H1 (cell line): ENCODE measurements at regions not wholly inside any gene's neighbourhood (a gene's known extent, or its start where the extent isn't known, plus 50 kb on each side); places are given as distances from the start of the nearest gene placed in this dataset.

Source experiments
- CTCF ChIA-PET: fragments of 300-600 bp; sonication (Branson Sonifier 250); formaldehyde crosslinking; loops from one replicate; lab custom pipeline; 2021; ENCODE audit not compliant: partially characterized antibody; lab: Charles Lee
- POLR2A ChIA-PET: fragments of 300-600 bp; sonication (Branson Sonifier 250); formaldehyde crosslinking; loops from one replicate; lab custom pipeline; 2021; ENCODE audit warnings: inconsistent platforms; ENCODE audit not compliant: partially characterized antibody; lab: Charles Lee
- DNase-seq, 2 experiments: peaks; one replicate each; pipeline versions ENCODE4 v3.0.0 to v3.0.0-alpha.2; 2010 to 2022; ENCODE audit warnings: low spot score in 2 of 2, low read depth in 1 of 2, mixed read lengths in 1 of 2
- FAIRE-seq: peaks from 2 replicates; lab custom pipeline; 2011; peaks lifted over from hg19 to GRCh38; lab: Jason Lieb, UNC
- H2AFZ ChIP-seq: 2 replicates; pipeline ENCODE4 v1.8.1; 2012; ENCODE audit warnings: low read length, inconsistent platforms
- H2AK5ac ChIP-seq: 2 replicates; pipeline ENCODE4 v1.6.1; 2013; ENCODE audit warnings: low read depth, low read length
- H2BK120ac ChIP-seq: replicated peaks from 2 replicates; pipeline ENCODE3; 2013; ENCODE audit warnings: low read depth, low read length, inconsistent platforms
- H2BK12ac ChIP-seq: 2 replicates; pipeline ENCODE4 v1.6.1; 2013; ENCODE audit warnings: low read depth, low read length
- H2BK15ac ChIP-seq: 2 replicates; pipeline ENCODE4 v1.6.1; 2013; ENCODE audit warnings: low read length
- H2BK20ac ChIP-seq: 2 replicates; pipeline ENCODE4 v1.6.1; 2013; ENCODE audit warnings: low read length
- H2BK5ac ChIP-seq: 2 replicates; pipeline ENCODE4 v1.6.1; 2013; ENCODE audit warnings: low read depth, low read length
- H3K14ac ChIP-seq: 2 replicates; pipeline ENCODE4 v1.6.1; 2013; ENCODE audit warnings: inconsistent platforms; ENCODE audit not compliant: insufficient read length
- H3K18ac ChIP-seq: 2 replicates; pipeline ENCODE4 v1.6.1; 2013; ENCODE audit warnings: low read length; ENCODE audit errors: extremely low read depth
- H3K23ac ChIP-seq: 2 replicates; pipeline ENCODE4 v1.6.1; 2013; ENCODE audit warnings: inconsistent platforms; ENCODE audit not compliant: insufficient read length
- H3K23me2 ChIP-seq: 2 replicates; pipeline ENCODE4 v1.6.1; 2013; ENCODE audit warnings: low read depth, low read length
- H3K27ac ChIP-seq: 2 replicates; pipeline ENCODE4 v1.6.1; 2011; ENCODE audit warnings: low read depth, low read length, inconsistent platforms
- H3K27me3 ChIP-seq, 4 experiments: replicated peaks in 1 of 4; 1 replicate in 1 of 4; 2 replicates in 3 of 4; pipeline versions ENCODE4 v1.6.1 to v1.8.1; 2011 to 2013; ENCODE audit warnings: low read length in 3 of 4, mild to moderate bottlenecking in 3 of 4, inconsistent platforms in 2 of 4, mixed read lengths in 2 of 4, moderate library complexity in 1 of 4; ENCODE audit not compliant: control insufficient read depth in 3 of 4, insufficient read depth in 3 of 4; ENCODE audit errors: extremely low read depth in 1 of 4
- H3K36me3 ChIP-seq, 4 experiments: 2 replicates each; pipeline versions ENCODE4 v1.6.1 to v1.8.1; 2011 to 2013; ENCODE audit warnings: mild to moderate bottlenecking in 4 of 4, low read length in 3 of 4, moderate library complexity in 2 of 4, control low read depth in 1 of 4, inconsistent platforms in 1 of 4; ENCODE audit not compliant: insufficient read depth in 4 of 4, control insufficient read depth in 2 of 4
- H3K4ac ChIP-seq: replicated peaks from 2 replicates; pipeline ENCODE3; 2013; ENCODE audit warnings: low read length, low read depth, mixed read lengths, inconsistent platforms; ENCODE audit not compliant: insufficient read length
- H3K4me1 ChIP-seq, 4 experiments: replicated peaks in 1 of 4; 1 replicate in 1 of 4; 2 replicates in 3 of 4; pipeline versions ENCODE4 v1.6.1 to v1.8.1; 2011 to 2013; ENCODE audit warnings: low read length in 3 of 4, inconsistent platforms in 2 of 4, mixed read lengths in 1 of 4; ENCODE audit not compliant: insufficient read depth in 4 of 4, control insufficient read depth in 3 of 4
- H3K4me2 ChIP-seq, 2 experiments: 2 replicates each; pipeline versions ENCODE4 v1.6.1 to v1.8.1; 2011 to 2013; ENCODE audit warnings: low read depth in 2 of 2, low read length in 2 of 2, control low read depth in 1 of 2, inconsistent platforms in 1 of 2, mild to moderate bottlenecking in 1 of 2; ENCODE audit not compliant: insufficient read depth in 1 of 2
- H3K4me3 ChIP-seq, 4 experiments: fragments of 200-600, 300-600 bp in 1 of 4; sonication (generic), shearing (Covaris generic), sonication (Bioruptor Twin) in 1 of 4; 2 replicates each; pipeline versions ENCODE4 v1.5.1 to v1.8.1; 2011 to 2016; ENCODE audit warnings: low read length in 4 of 4, low read depth in 3 of 4, control low read depth in 2 of 4, inconsistent platforms in 2 of 4, mild to moderate bottlenecking in 2 of 4, mixed read lengths in 1 of 4, moderate library complexity in 1 of 4; ENCODE audit not compliant: insufficient read depth in 2 of 4; ENCODE audit errors: extremely low read depth in 1 of 4
- H3K56ac ChIP-seq: replicated peaks from 2 replicates; pipeline ENCODE3; 2013; ENCODE audit warnings: low read depth, mild to moderate bottlenecking, mixed read lengths, low read length, inconsistent platforms; ENCODE audit not compliant: insufficient read length
- H3K79me1 ChIP-seq: 2 replicates; pipeline ENCODE4 v1.6.1; 2013; ENCODE audit warnings: low read depth, low read length, control low read depth
- H3K79me2 ChIP-seq, 2 experiments: 2 replicates each; pipeline versions ENCODE4 v1.6.1 to v1.8.1; 2012 to 2013; ENCODE audit warnings: low read length in 2 of 2, mild to moderate bottlenecking in 2 of 2, inconsistent platforms in 1 of 2; ENCODE audit not compliant: insufficient read depth in 2 of 2, control insufficient read depth in 1 of 2
- H3K9ac ChIP-seq, 4 experiments: replicated peaks in 1 of 4; 1 replicate in 1 of 4; 2 replicates in 3 of 4; pipeline versions ENCODE4 v1.6.1 to v1.8.1; 2011 to 2013; ENCODE audit warnings: low read depth in 3 of 4, low read length in 3 of 4, control low read depth in 2 of 4, mild to moderate bottlenecking in 2 of 4, moderate library complexity in 2 of 4, inconsistent platforms in 1 of 4; ENCODE audit errors: extremely low read depth in 1 of 4
- H3K9me3 ChIP-seq, 2 experiments: 2 replicates each; pipeline versions ENCODE4 v1.6.1 to v1.8.1; 2012 to 2013; ENCODE audit warnings: mild to moderate bottlenecking in 2 of 2, moderate library complexity in 2 of 2, control low read depth in 1 of 2, inconsistent platforms in 1 of 2, low read depth in 1 of 2, low read length in 1 of 2, mixed read lengths in 1 of 2; ENCODE audit not compliant: insufficient read depth in 2 of 2
- H4K20me1 ChIP-seq, 2 experiments: replicated peaks in 1 of 2; 2 replicates each; pipeline versions ENCODE3 to v1.8.1; 2011 to 2013; ENCODE audit warnings: inconsistent platforms in 2 of 2, low read length in 2 of 2, mild to moderate bottlenecking in 1 of 2; ENCODE audit not compliant: insufficient read depth in 2 of 2, control insufficient read depth in 1 of 2
- H4K5ac ChIP-seq: 2 replicates; pipeline ENCODE4 v1.6.1; 2013; ENCODE audit warnings: low read length, low read depth, mixed read lengths, inconsistent platforms; ENCODE audit not compliant: insufficient read length
- H4K8ac ChIP-seq: 2 replicates; pipeline ENCODE4 v1.8.0; 2013; ENCODE audit warnings: mild to moderate bottlenecking, moderate library complexity, low read length, inconsistent platforms; ENCODE audit not compliant: insufficient read depth; ENCODE audit errors: extremely low read depth
- H4K91ac ChIP-seq: replicated peaks from 2 replicates; pipeline ENCODE3; 2013; ENCODE audit warnings: low read length, mixed read lengths, inconsistent platforms; ENCODE audit not compliant: insufficient read length
- CTCF ChIP-seq, 3 experiments: IDR thresholded peaks; 1 replicate in 2 of 3; 2 replicates in 1 of 3; pipeline versions ENCODE4 v1.5.1 to v1.6.1; 2011; ENCODE audit warnings: low read length in 3 of 3, mild to moderate bottlenecking in 3 of 3, inconsistent platforms in 2 of 3, low read depth in 1 of 3, moderate library complexity in 1 of 3; ENCODE audit not compliant: insufficient read depth in 1 of 3; ENCODE audit errors: control extremely low read depth in 1 of 3
- SP1 ChIP-seq: IDR thresholded peaks from 2 replicates; pipeline ENCODE4 v1.6.1; 2011; ENCODE audit warnings: low read depth, low read length
- WGBS, 2 experiments: shearing (Covaris generic) in 1 of 2; methylation state at CpG; one replicate each; pipeline versions ENCODE4 v1.1.6 to v1.1.7; 2013 to 2015; ENCODE audit warnings: low lambda C conversion rate in 2 of 2, mixed read lengths in 2 of 2, inconsistent platforms in 1 of 2, low coverage in 1 of 2, missing lambda C conversion rate in 1 of 2; ENCODE audit not compliant: insufficient replicate concordance in 2 of 2, insufficient coverage in 1 of 2, insufficient read length in 1 of 2; ENCODE audit errors: extremely low coverage in 1 of 2, missing lambda C conversion rate in 1 of 2; 5-methylcytosine and 5-hydroxymethylcytosine counted together

- POLR2A ChIA-PET = no interaction called here
Observed at GRCh38 chr2:7417845-7418742, 500.9 kb downstream of the RNF144A start.

More at GRCh38 chr2:7417845-7418742, 500.9 kb downstream of the RNF144A start:
- Histone ChIP-seq H4K5ac (no peak overlapping the region), H3K4ac (no peak overlapping the region), H3K9ac (no peak overlapping the region), H3K23me2 (no peaks in the 10 kb centered on the region), H4K91ac (no peak overlapping the region), H2BK120ac (no peak overlapping the region), H2BK20ac (no peak overlapping the region), H4K8ac (no peak overlapping the region), H4K20me1 (no peaks in the 10 kb centered on the region), H2BK5ac (no peak overlapping the region), H3K23ac (no peak overlapping the region), H3K9me3 (no peaks in the 10 kb centered on the region), H3K14ac (no peak overlapping the region), H3K4me2 (no peak overlapping the region), H3K79me1 (no peaks in the 10 kb centered on the region), H3K27ac (no peak overlapping the region), H3K36me3 (no peaks in the 10 kb centered on the region), H2AK5ac (no peak overlapping the region), H3K56ac (no peak overlapping the region), H2AFZ (no peak overlapping the region), H3K79me2 (no peaks in the 10 kb centered on the region), H3K4me1 (no peaks in the 10 kb centered on the region), H2BK12ac (no peak overlapping the region), H3K27me3 (no peaks in the 10 kb centered on the region), H3K18ac (no peak overlapping the region), H3K4me3 (no peak overlapping the region), H2BK15ac (no peak overlapping the region)
- no peak for FAIRE-seq
- CTCF ChIA-PET = interaction anchor here (0.7 to 2.5 kb wide), 4 partner anchors 9 to 306 kb away, joined by 3 to 6 read pairs (median 3); no protein-coding TSS in a partner anchor
- TF ChIP-seq SP1 (no peak), CTCF (IDR thresholded peaks at IDR 0.05; ENCODE audit: control extremely low read depth in 1 of 3, insufficient read depth in 1 of 3, low read depth in 1 of 3, low read length in 3 of 3) (no peak)
- DNase-seq = no peak
- WGBS, 2 experiments = 88% methylated on average over 2 of the region's 2 CpGs; no CpG with 5 or more reads in 1 of the 2 experiments
